SKM-1 (cell line): ENCODE measurements at regions not wholly inside any gene's neighbourhood (a gene's known extent, or its start where the extent isn't known, plus 50 kb on each side); places are given as distances from the start of the nearest gene placed in this dataset.
"Not testable (repeated sequence)": the region's sequence is repeated elsewhere in the genome, so short reads cannot be mapped to it uniquely, and the experiment has no call there.

Experiments
- DNase-seq: peaks from one replicate; lab custom pipeline; 2025; ENCODE audit not compliant: unreplicated experiment; lab: John Stamatoyannopoulos, UW

GRCh38 chr3:162597226-162597625, 1100.6 kb downstream of the OTOL1 start:
- DNase-seq, result no peak

GRCh38 chr3:162598500-162598899, 1101.9 kb downstream of the OTOL1 start:
- DNase-seq, result not testable (repeated sequence)

GRCh38 chr3:162599742-162600141, 1103.1 kb downstream of the OTOL1 start:
- not testable (repeated sequence) for DNase-seq

- no peak for DNase-seq
Measured at GRCh38 chr3:162601101-162601670, 1104.6 kb downstream of the OTOL1 start.

GRCh38 chr3:162602619-162603018, 1106.0 kb downstream of the OTOL1 start:
- DNase-seq, result no peak

GRCh38 chr3:162605651-162606204, 1109.1 kb downstream of the OTOL1 start:
- no peak for DNase-seq

GRCh38 chr3:162610261-162610660, 1113.7 kb downstream of the OTOL1 start:
- DNase-seq, result no peak

- no peak for DNase-seq
Measured at GRCh38 chr3:162612991-162613390, 1116.4 kb downstream of the OTOL1 start.

GRCh38 chr3:162626172-162626571, 1129.6 kb downstream of the OTOL1 start:
- DNase-seq, result no peak

- no peak for DNase-seq
Measured at GRCh38 chr3:162628531-162628930, 1131.9 kb downstream of the OTOL1 start.

- no peak for DNase-seq
Measured at GRCh38 chr3:162629372-162629771, 1132.8 kb downstream of the OTOL1 start.

- no peak for DNase-seq
Measured at GRCh38 chr3:162632672-162633071, 1136.1 kb downstream of the OTOL1 start.

- not testable (repeated sequence) for DNase-seq
Measured at GRCh38 chr3:162640208-162640607, 1143.6 kb downstream of the OTOL1 start.

GRCh38 chr3:162641317-162641716, 1144.7 kb downstream of the OTOL1 start:
- no peak for DNase-seq

GRCh38 chr3:162641907-162642306, 1145.3 kb downstream of the OTOL1 start:
- no peak for DNase-seq

- no peak for DNase-seq
Measured at GRCh38 chr3:162643245-162643644, 1146.6 kb downstream of the OTOL1 start.

- no peak for DNase-seq
Measured at GRCh38 chr3:162647321-162647720, 1150.7 kb downstream of the OTOL1 start.

GRCh38 chr3:162658003-162658402, 1161.4 kb downstream of the OTOL1 start:
- DNase-seq, result no peak

- DNase-seq, result no peak
Measured at GRCh38 chr3:162665684-162666391, 1169.2 kb downstream of the OTOL1 start.

- DNase-seq, result no peak
Measured at GRCh38 chr3:162666835-162667234, 1170.2 kb downstream of the OTOL1 start.

- no peak for DNase-seq
Measured at GRCh38 chr3:162670181-162670580, 1173.6 kb downstream of the OTOL1 start.

GRCh38 chr3:162677475-162677874, 1180.9 kb downstream of the OTOL1 start:
- no peak for DNase-seq

GRCh38 chr3:162678941-162679340, 1182.3 kb downstream of the OTOL1 start:
- DNase-seq, result no peak
